GM23338 (cell line): ENCODE measurements at regions not wholly inside any gene's neighbourhood (a gene's known extent, or its start where the extent isn't known, plus 50 kb on each side); places are given as distances from the start of the nearest gene placed in this dataset.

ENCODE experiments used
- CREB1 ChIP-seq: fragments of 250-450 bp; sonication (Bioruptor Pico); IDR thresholded peaks from 2 replicates; pipeline ENCODE4 v1.5.0; 2020; ENCODE audit warnings: low read depth, mild to moderate bottlenecking, moderate library complexity
- ETS1 ChIP-seq: IDR thresholded peaks from 2 replicates; pipeline ENCODE4 v1.6.1; 2016; ENCODE audit warnings: antibody characterized with exemption
- EZH2 ChIP-seq: fragments of 200-600 bp; sonication (generic); IDR thresholded peaks from one replicate; pipeline ENCODE4 v1.8.0; 2017; ENCODE audit warnings: antibody characterized with exemption, mild to moderate bottlenecking, low read depth; ENCODE audit not compliant: unreplicated experiment
- EZH2phosphoT487 ChIP-seq: fragments of 200-600 bp; sonication (generic); IDR thresholded peaks from one replicate; pipeline ENCODE4 v1.8.1; 2018; ENCODE audit warnings: antibody characterized with exemption; ENCODE audit not compliant: unreplicated experiment
- JUNB ChIP-seq: IDR thresholded peaks from one replicate; pipeline ENCODE4 v1.6.1; 2016; ENCODE audit warnings: antibody characterized with exemption; ENCODE audit not compliant: unreplicated experiment
- POLR2AphosphoS5 ChIP-seq: IDR thresholded peaks from 2 replicates; pipeline ENCODE4 v1.6.1; 2016; ENCODE audit warnings: antibody characterized with exemption, low read depth
- REST ChIP-seq: IDR thresholded peaks from one replicate; pipeline ENCODE4 v1.6.1; 2018; ENCODE audit warnings: antibody characterized with exemption; ENCODE audit not compliant: unreplicated experiment
- ZNF114 ChIP-seq: fragments of 250-450 bp; sonication (Bioruptor Pico); IDR thresholded peaks from 2 replicates; pipeline ENCODE4 v1.5.0; 2020; ENCODE audit warnings: mild to moderate bottlenecking, moderate library complexity
- ZNF331 ChIP-seq: fragments of 250-450 bp; sonication (Bioruptor Pico); IDR thresholded peaks from 2 replicates; pipeline ENCODE4 v1.5.0; 2020; ENCODE audit warnings: low read depth, mild to moderate bottlenecking, moderate library complexity
- TF ChIP-seq, protein P1 (sequence below), 2 experiments: fragments of 200-600 bp in 1 of 2; sonication (generic) in 1 of 2; conservative IDR thresholded peaks; 2 replicates each; pipeline versions ENCODE4 v1.5.1 to v1.6.1; 2016 to 2017; ENCODE audit warnings: antibody characterized with exemption in 2 of 2, low read depth in 2 of 2, mild to moderate bottlenecking in 2 of 2, moderate library complexity in 1 of 2

DNA sequence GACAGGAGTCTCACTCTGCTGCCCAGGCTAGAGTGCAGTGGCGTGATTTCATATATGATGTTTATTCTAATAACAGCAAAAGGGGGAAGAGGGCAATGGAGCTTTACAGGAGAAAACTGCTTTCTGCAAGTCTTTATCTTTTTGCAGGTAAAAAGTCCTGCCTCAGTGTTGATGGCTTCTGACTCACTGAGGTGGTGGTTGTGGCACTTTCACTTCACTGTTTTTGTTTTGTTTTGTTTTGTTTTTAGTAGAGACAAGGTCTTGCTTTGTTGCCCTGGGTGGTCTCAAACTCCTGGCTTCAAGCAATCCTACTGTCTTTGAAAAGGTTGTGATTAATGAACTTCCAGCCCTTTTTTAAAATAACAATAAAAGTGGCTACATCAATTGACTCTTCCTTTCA, 68.0 kb upstream of the TBC1D3K start:
- no peak for TF ChIP-seq POLR2AphosphoS5
- TF ChIP-seq, protein P1, sequence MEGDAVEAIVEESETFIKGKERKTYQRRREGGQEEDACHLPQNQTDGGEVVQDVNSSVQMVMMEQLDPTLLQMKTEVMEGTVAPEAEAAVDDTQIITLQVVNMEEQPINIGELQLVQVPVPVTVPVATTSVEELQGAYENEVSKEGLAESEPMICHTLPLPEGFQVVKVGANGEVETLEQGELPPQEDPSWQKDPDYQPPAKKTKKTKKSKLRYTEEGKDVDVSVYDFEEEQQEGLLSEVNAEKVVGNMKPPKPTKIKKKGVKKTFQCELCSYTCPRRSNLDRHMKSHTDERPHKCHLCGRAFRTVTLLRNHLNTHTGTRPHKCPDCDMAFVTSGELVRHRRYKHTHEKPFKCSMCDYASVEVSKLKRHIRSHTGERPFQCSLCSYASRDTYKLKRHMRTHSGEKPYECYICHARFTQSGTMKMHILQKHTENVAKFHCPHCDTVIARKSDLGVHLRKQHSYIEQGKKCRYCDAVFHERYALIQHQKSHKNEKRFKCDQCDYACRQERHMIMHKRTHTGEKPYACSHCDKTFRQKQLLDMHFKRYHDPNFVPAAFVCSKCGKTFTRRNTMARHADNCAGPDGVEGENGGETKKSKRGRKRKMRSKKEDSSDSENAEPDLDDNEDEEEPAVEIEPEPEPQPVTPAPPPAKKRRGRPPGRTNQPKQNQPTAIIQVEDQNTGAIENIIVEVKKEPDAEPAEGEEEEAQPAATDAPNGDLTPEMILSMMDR (conservative IDR thresholded peaks at IDR 0.05; ENCODE audit: low read depth in 2 of 2): no peak
- no peak for TF ChIP-seq ETS1
- TF ChIP-seq EZH2phosphoT487: no peak
- TF ChIP-seq EZH2: no peak
- no peak for TF ChIP-seq REST
- TF ChIP-seq JUNB: no peak
- TF ChIP-seq ZNF114 (CRISPR knock-in tag): no peak
- no peak for TF ChIP-seq CREB1 (CRISPR knock-in tag)
- no peak for TF ChIP-seq ZNF331 (CRISPR knock-in tag)
